ENCODE measurements at regions not wholly inside any gene's neighbourhood (a gene's known extent, or its start where the extent isn't known, plus 50 kb on each side); places are given as distances from the start of the nearest gene placed in this dataset.

DNA sequence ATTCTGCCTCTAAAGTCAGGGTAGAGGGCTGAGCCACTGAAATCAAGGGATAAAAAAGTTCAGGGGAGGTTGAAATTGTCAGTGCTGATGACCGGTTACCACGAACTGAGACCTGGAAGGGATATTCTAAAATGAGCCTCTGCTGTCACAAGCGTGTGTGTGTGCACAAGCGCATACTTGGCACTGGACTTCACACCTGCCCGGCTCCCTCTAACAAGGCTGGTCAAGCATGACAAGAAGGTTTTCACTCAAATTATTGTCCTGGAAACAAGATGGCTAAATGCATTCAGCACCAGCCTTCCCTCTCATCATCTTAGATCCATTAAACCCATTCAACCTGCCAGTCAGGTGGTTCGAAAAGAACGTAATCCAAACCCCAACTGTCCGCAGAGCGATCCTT is 54.8 kb upstream of the CECR2 start:
- Histone ChIP-seq H3K27ac (ENCODE audit: extremely low read depth, low read depth, low read length) (no peak overlapping the region), H3K4me1 (ENCODE audit: control insufficient read depth, insufficient read depth, low read length) (no peaks in the 10 kb centered on the region), H3K4me3 (ENCODE audit: low read depth, low read length) (no peak overlapping the region), H3K36me3 (ENCODE audit: control insufficient read depth in 2 of 2, insufficient read depth in 1 of 2, low read length in 2 of 2) (no peaks in the 10 kb centered on the region), H3K9me3 (ENCODE audit: control insufficient read depth, insufficient read depth, low read depth, low read length) (no peaks in the 10 kb centered on the region)
- TF ChIP-seq ZNF48 (tag by site-specific recombination; IDR thresholded peaks at IDR 0.05), result no peak
- no peak for TF ChIP-seq ZNF354C (tag by site-specific recombination; IDR thresholded peaks at IDR 0.05; ENCODE audit: borderline replicate concordance, low read depth)
- no peak for TF ChIP-seq KLF10 (tag by site-specific recombination; IDR thresholded peaks at IDR 0.05)
- TF ChIP-seq, protein P1, sequence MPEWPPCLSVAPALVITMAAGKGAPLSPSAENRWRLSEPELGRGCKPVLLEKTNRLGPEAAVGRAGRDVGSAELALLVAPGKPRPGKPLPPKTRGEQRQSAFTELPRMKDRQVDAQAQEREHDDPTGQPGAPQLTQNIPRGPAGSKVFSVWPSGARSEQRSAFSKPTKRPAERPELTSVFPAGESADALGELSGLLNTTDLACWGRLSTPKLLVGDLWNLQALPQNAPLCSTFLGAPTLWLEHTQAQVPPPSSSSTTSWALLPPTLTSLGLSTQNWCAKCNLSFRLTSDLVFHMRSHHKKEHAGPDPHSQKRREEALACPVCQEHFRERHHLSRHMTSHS (tag by site-specific recombination; IDR thresholded peaks at IDR 0.05), result no peak
- TF ChIP-seq ZNF146 (tag by site-specific recombination; IDR thresholded peaks at IDR 0.05), result no peak
- TF ChIP-seq ZNF10 (tag by site-specific recombination; IDR thresholded peaks at IDR 0.05), result no peak
- TF ChIP-seq ZFP37 (tag by site-specific recombination; IDR thresholded peaks at IDR 0.05), result no peak
- TF ChIP-seq ZNF837 (tag by site-specific recombination; IDR thresholded peaks at IDR 0.05), result no peak
- no peak for TF ChIP-seq ZNF292 (tag by site-specific recombination; IDR thresholded peaks at IDR 0.05; ENCODE audit: borderline replicate concordance, low read depth)
- no peak for TF ChIP-seq GLIS2 (tag by site-specific recombination; IDR thresholded peaks at IDR 0.05)
- no peak for TF ChIP-seq ZNF785 (tag by site-specific recombination; IDR thresholded peaks at IDR 0.05)
- no peak for TF ChIP-seq ZNF792 (tag by site-specific recombination; IDR thresholded peaks at IDR 0.05)
- TF ChIP-seq, protein P2, sequence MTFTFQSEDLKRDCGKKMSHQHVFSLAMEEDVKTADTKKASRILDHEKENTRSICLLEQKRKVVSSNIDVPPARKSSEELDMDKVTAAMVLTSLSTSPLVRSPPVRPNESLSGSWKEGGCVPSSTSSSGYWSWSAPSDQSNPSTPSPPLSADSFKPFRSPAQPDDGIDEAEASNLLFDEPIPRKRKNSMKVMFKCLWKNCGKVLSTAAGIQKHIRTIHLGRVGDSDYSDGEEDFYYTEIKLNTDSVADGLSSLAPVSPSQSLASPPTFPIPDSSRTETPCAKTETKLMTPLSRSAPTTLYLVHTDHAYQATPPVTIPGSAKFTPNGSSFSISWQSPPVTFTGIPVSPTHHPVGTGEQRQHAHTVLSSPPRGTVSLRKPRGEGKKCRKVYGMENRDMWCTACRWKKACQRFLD (tag by site-specific recombination; IDR thresholded peaks at IDR 0.05), result no peak
- no peak for TF ChIP-seq ZBTB1 (tag by site-specific recombination; IDR thresholded peaks at IDR 0.05)
- ChIA-PET CTCF (no interaction called here), POLR2A (no interaction called here)

DNA sequence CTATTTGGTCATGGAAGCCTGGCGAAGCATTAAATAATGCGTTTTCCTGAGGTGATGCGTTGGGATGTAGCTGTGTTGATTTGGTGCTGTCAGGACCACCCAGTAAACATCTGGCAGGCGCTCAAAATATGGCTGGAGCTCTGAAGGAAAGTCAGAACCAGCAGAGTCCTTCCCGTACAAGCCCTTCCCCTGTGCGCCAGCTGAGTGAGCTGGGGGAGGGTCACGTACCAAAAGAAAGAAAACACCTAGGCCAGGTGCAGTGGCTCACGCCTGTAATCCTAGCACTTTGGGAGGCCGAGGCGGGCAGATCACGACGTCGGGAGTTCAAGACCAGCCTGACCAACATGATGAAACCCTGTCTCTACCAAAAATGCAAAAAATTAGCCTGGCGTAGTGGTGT is 55.6 kb upstream of the CECR2 start:
- ChIA-PET CTCF (no interaction called here), POLR2A (no interaction called here)
- Histone ChIP-seq H3K4me1 (ENCODE audit: control insufficient read depth, insufficient read depth, low read length) (no peaks in the 10 kb centered on the region), H3K27ac (ENCODE audit: extremely low read depth, low read depth, low read length) (no peak overlapping the region), H3K9me3 (ENCODE audit: control insufficient read depth, insufficient read depth, low read depth, low read length) (no peaks in the 10 kb centered on the region), H3K4me3 (ENCODE audit: low read depth, low read length) (no peak overlapping the region), H3K36me3 (ENCODE audit: control insufficient read depth in 2 of 2, insufficient read depth in 1 of 2, low read length in 2 of 2) (no peaks in the 10 kb centered on the region)
- TF ChIP-seq, protein P3, sequence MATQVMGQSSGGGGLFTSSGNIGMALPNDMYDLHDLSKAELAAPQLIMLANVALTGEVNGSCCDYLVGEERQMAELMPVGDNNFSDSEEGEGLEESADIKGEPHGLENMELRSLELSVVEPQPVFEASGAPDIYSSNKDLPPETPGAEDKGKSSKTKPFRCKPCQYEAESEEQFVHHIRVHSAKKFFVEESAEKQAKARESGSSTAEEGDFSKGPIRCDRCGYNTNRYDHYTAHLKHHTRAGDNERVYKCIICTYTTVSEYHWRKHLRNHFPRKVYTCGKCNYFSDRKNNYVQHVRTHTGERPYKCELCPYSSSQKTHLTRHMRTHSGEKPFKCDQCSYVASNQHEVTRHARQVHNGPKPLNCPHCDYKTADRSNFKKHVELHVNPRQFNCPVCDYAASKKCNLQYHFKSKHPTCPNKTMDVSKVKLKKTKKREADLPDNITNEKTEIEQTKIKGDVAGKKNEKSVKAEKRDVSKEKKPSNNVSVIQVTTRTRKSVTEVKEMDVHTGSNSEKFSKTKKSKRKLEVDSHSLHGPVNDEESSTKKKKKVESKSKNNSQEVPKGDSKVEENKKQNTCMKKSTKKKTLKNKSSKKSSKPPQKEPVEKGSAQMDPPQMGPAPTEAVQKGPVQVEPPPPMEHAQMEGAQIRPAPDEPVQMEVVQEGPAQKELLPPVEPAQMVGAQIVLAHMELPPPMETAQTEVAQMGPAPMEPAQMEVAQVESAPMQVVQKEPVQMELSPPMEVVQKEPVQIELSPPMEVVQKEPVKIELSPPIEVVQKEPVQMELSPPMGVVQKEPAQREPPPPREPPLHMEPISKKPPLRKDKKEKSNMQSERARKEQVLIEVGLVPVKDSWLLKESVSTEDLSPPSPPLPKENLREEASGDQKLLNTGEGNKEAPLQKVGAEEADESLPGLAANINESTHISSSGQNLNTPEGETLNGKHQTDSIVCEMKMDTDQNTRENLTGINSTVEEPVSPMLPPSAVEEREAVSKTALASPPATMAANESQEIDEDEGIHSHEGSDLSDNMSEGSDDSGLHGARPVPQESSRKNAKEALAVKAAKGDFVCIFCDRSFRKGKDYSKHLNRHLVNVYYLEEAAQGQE (tag by site-specific recombination; IDR thresholded peaks at IDR 0.05), result no peak

DNA sequence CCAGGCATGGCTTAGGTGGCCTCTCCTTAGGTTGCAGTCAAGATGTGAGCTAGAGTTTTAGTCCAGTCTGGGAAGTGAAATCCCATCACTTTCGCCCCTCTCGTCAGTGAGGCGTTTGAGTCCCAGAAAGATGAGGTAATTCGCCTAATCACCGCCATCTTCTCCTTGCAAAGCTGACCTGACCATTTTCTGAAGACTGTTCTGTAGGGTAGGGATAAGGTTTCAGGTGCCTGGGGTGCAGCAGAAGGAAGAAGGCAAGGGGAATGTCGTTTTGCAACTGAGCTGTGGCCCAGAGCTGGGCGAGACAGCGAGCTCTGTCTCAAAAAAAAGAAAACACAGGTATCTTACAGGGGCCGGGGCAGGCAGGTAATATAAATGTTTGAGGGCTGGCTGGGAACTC is 61.7 kb upstream of the CECR2 start:
- Histone ChIP-seq H3K4me1 (ENCODE audit: control insufficient read depth, insufficient read depth, low read length) (no peaks in the 10 kb centered on the region), H3K9me3 (ENCODE audit: control insufficient read depth, insufficient read depth, low read depth, low read length) (no peaks in the 10 kb centered on the region), H3K4me3 (ENCODE audit: low read depth, low read length) (no peak overlapping the region), H3K27ac (ENCODE audit: extremely low read depth, low read depth, low read length) (no peak overlapping the region), H3K36me3 (ENCODE audit: control insufficient read depth in 2 of 2, insufficient read depth in 1 of 2, low read length in 2 of 2) (no peaks in the 10 kb centered on the region)
- POLR2A ChIA-PET, result interaction anchor here (0.5 kb wide), 1 partner anchor 14 kb away, joined by 8 read pairs; no protein-coding TSS in a partner anchor
- CTCF ChIA-PET, result interaction anchor here (0.7 kb wide), 1 partner anchor 33 kb away, joined by 6 read pairs; no protein-coding TSS in a partner anchor
- no peak for TF ChIP-seq ZNF394 (tag by site-specific recombination; IDR thresholded peaks at IDR 0.05; ENCODE audit: borderline replicate concordance)
